GM12891 (cell line): ENCODE measurements at regions not wholly inside any gene's neighbourhood (a gene's known extent, or its start where the extent isn't known, plus 50 kb on each side); places are given as distances from the start of the nearest gene placed in this dataset.

Experiments
- PAX5 ChIP-seq: IDR thresholded peaks from 2 replicates; pipeline ENCODE4 v1.6.1; 2011; ENCODE audit warnings: low read length, moderate library complexity, mild to moderate bottlenecking; ENCODE audit not compliant: insufficient read depth, severe bottlenecking
- POLR2A ChIP-seq: IDR thresholded peaks from 2 replicates; pipeline ENCODE4 v1.6.1; 2011; ENCODE audit warnings: low read depth, low read length, control low read depth
- POLR2AphosphoS5 ChIP-seq: IDR thresholded peaks from 2 replicates; pipeline ENCODE4 v1.6.1; 2011; ENCODE audit warnings: low read depth, low read length, control low read depth
- POU2F2 ChIP-seq: IDR thresholded peaks from 2 replicates; pipeline ENCODE4 v1.6.1; 2011; ENCODE audit warnings: low read depth, mild to moderate bottlenecking, control low read depth, low read length, moderate library complexity
- SPI1 ChIP-seq: IDR thresholded peaks from 2 replicates; pipeline ENCODE4 v1.6.1; 2011; ENCODE audit warnings: low read depth, low read length, control low read depth
- TAF1 ChIP-seq: IDR thresholded peaks from 2 replicates; pipeline ENCODE4 v1.6.1; 2011; ENCODE audit warnings: low read depth, low read length, control low read depth

GRCh38 chr16:61576476-61576875 lies 459.8 kb downstream of the CDH8 start:
- TF ChIP-seq POLR2AphosphoS5 = no peak
- no peak for TF ChIP-seq POLR2A
- no peak for TF ChIP-seq TAF1
- no peak for TF ChIP-seq SPI1
- TF ChIP-seq POU2F2 = no peak
- no peak for TF ChIP-seq PAX5
